ENCODE measurements at regions not wholly inside any gene's neighbourhood (a gene's known extent, or its start where the extent isn't known, plus 50 kb on each side); places are given as distances from the start of the nearest gene placed in this dataset.
"Not testable (repeated sequence)": the region's sequence is repeated elsewhere in the genome, so short reads cannot be mapped to it uniquely, and the experiment has no call there.

- no peak for DNase-seq
Measured at GRCh38 chr9:111744363-111744762, 50.4 kb downstream of the SHOC1 start.

DNA sequence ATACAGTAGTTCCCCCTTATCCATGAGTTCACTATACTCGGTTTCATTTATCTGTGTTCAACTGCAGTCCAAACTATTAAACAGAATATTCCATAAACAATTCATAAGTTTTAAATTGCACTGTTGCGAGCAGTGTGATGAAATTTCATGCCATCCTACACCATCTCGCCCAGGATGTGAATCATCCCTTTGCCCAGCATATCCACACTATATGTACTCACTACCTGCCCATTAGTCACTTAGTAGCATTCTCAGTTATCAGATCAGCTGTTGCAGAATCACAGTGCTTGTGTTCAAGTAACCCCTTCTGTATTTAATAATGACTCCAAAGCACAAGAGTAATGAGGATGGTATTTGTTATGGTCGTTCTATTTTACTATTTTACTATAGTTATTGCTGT lies 51.5 kb downstream of the SHOC1 start:
- peak; percentile 73 for DNase-seq

DNA sequence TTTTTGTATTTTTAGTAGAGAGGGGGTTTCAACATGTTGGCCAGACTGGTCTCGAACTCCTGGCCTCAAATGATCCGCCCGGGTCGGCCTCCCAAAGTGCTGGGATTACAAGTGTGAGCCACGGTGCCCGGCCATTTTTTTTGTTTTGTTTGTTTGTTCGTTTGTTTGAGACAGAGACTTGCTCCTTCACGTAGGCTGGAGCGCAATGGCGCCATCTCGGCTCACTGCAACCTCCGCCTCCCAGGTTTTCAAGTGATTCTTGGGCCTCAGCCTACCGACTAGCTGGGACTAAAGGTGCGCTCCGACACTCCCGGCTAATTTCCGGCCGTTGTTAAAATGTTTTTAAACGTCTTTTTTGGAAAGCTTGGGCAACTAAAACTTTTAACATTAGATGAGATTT lies 54.0 kb downstream of the SHOC1 start:
- DNase-seq, result no peak

DNA sequence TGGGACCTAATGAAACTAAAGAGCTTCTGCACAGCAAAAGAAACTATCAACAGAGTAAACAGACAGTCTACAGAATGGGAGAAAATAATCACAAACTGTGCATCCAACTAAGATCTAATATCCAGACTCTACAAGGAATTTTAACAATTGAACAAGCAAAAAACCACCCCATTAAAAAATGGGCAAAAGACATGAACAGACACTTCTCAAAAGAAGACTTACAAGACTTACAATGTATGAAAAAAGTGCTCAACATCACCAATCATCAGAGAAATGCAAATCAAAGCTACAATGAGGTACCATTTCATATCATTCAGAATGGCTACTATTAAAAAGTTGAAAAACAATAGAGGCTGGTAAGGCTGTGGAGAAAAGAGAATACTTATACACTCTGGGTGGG lies 58.0 kb downstream of the SHOC1 start:
- DNase-seq, result no peak

- not testable (repeated sequence) for DNase-seq
Measured at GRCh38 chr9:111735344-111735743, 59.4 kb downstream of the SHOC1 start.

DNA sequence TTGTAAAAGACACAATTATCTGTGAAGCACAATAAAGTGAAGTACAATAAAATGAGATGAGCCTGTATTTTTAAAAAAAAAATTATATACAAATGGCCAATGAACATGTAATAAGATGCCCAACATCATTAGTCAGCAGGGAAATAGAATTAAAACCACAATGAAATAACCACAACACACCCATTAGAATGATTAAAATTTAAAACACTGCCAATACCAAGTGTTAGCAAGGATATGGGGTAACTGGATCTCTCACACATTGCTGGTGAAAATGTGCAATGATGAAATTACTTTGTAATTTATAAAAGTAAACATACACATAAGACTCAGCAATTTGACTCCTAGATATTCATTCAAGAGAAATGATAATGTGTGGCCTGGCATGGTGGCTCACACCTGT lies 62.8 kb downstream of the SHOC1 start:
- no peak for DNase-seq

DNA sequence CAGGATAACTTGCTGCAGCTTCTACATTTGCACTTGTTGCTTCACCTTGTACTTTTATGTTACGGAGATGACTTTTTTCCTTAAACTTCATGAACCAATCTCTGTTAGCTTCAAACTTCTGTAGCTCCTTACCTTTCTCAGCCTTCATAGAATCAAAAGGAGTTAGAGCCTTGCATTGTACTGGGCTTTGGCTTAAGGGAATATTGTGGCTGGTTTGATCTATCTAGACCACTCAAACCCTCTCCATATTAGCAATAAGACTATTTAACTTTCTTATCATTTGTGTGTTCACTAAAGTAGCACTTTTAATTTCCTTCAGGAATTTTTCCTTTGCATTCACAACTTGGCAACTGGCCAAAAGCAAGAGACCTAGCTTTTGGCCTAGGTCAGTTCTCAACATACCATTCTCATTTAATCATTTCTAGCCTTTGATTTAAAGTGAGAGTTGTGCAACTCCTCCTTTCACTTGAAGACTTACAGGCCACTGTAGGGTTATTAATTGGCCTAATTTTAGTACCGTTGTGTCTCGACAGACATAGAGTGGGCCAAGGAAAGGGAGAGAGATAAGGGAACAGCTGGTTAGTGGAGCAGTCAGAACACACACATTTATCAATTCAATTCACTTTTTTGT lies 63.7 kb downstream of the SHOC1 start:
- DNase-seq, result no peak

GRCh38 chr9:111728617-111729366 lies 65.9 kb downstream of the SHOC1 start:
- peak; percentile 14 for DNase-seq

DNA sequence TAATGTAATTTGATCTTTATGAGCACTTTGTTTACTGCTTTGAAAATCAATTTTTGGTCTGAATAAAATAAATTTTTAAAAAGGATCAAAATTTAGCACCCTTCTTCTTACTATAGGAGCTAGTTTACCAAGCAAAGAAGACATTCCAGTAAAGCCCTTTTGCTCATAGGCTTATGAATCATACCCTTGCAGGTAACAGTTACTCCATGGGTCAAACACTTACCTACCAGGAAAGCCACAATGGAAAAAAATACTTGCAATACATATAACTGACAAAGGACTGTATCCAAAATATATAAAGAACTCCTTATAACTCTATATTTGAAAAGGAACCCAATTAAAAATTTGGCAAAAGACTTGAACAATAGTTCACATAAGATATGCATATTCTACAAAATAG lies 66.6 kb downstream of the SHOC1 start:
- DNase-seq, result no peak

DNA sequence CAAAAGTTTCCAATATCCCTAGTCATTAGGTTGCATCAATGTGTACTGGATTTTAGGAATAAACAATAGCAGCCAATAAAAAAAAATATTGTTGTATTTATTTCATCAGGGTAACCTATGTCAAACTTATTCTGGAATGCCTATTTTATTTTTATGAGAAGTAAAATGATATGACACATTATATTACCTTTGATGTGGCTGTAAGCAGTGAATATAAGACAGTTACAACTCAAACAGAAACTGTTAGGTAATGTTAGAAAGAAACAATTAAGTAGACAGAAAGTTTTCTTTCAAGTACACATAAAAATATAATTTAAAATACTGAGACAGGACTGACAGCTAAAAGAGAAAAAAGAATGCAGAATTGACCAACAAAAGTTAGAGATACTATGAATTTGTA lies 65.5 kb downstream of the GNG10 start:
- peak; percentile 18 for DNase-seq

DNA sequence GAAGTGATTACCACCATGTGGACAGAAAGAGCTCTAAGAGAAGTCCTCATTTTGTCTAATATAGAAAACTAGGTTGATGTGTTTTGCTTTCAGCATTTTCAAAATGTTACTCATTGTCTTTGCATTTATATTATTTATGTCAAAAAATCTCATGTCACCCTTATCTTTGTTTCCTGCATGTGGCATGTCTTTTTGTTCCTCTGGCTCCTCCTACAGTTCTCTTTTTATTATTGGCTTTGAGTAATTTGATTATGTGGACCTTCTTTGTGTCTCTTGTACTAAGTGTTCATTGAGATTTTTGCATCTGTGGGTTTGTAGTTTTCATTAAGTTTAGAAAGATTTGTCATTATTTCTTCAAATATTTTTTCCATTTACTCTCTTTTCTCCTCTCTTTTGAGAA lies 58.8 kb downstream of the GNG10 start:
- DNase-seq, result no peak
